Natural killer cell treated with Interleukin-12 subunit alpha and Interleukin-12 subunit beta and Interleukin-15 and Interleukin-18, amount 100 ng/mL, for 72 hours (primary cell): ENCODE measurements at regions not wholly inside any gene's neighbourhood (a gene's known extent, or its start where the extent isn't known, plus 50 kb on each side); places are given as distances from the start of the nearest gene placed in this dataset.

ENCODE experiments used
- ATAC-seq, 2 donors: fragments of 150-1000 bp; cut with Tn5 transposase in 1 of 2; sonication (Bioruptor Pico), chemical (Tn5 transposase) in 1 of 2; 2 replicates each; pipeline ENCODE4 v1.10.0; 2021
- DNase-seq: peaks from one replicate; pipeline ENCODE4 v3.0.0; 2022; ENCODE audit warnings: low spot score
- H3K27ac Mint-ChIP-seq, 2 donors: 1 replicate in 1 of 2; 2 replicates in 1 of 2; pipeline ENCODE4 v1.8.0; 2022; ENCODE audit warnings: mixed read lengths in 2 of 2, mild to moderate bottlenecking in 1 of 2, moderate library complexity in 1 of 2
- H3K27me3 Mint-ChIP-seq, 2 donors: 1 replicate in 1 of 2; 2 replicates in 1 of 2; pipeline ENCODE4 v1.8.0; 2022; ENCODE audit warnings: mixed read lengths in 2 of 2
- H3K36me3 Mint-ChIP-seq: one replicate; pipeline ENCODE4 v1.8.0; 2022; ENCODE audit warnings: mixed read lengths
- H3K4me1 Mint-ChIP-seq, 2 donors: 1 replicate in 1 of 2; 2 replicates in 1 of 2; pipeline ENCODE4 v1.8.0; 2022; ENCODE audit warnings: low read depth in 2 of 2, mixed read lengths in 2 of 2, mild to moderate bottlenecking in 1 of 2
- H3K4me3 Mint-ChIP-seq: one replicate; pipeline ENCODE4 v1.8.0; 2022; ENCODE audit warnings: mixed read lengths
- H3K9me3 Mint-ChIP-seq: 2 replicates; pipeline ENCODE4 v1.8.0; 2022; ENCODE audit warnings: mixed read lengths

DNA sequence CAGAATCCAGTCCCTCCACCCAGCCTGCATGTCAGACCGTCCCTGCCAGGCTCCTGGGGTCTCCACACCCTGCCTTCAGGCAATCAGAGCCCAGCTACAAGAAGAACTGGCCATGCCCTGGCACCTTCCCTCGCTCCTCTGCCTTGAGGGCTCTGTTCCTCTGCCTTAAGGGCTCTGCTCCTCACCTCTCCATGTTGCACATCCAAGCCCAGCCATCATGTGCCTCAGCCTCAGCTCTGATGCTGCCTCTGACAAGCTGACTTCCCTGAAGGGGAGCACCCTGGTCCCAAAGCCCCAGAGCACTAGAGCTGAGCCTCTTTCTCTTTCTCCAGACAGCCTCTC is 50.3 kb upstream of the ANTXRL start:
- Mint-ChIP-seq H3K4me1 (peaks cover 5 to 9% of the 10 kb centered on the region in 2 donors), H3K36me3 (peaks cover 4% of the 10 kb centered on the region), H3K9me3 (no peaks in the 10 kb centered on the region), H3K27ac (no peak overlapping the region), H3K27me3 (peaks cover 0 to 3% of the 10 kb centered on the region in 2 donors), H3K4me3 (no peak overlapping the region)
- DNase-seq (no peak), ATAC-seq (no peak)

DNA sequence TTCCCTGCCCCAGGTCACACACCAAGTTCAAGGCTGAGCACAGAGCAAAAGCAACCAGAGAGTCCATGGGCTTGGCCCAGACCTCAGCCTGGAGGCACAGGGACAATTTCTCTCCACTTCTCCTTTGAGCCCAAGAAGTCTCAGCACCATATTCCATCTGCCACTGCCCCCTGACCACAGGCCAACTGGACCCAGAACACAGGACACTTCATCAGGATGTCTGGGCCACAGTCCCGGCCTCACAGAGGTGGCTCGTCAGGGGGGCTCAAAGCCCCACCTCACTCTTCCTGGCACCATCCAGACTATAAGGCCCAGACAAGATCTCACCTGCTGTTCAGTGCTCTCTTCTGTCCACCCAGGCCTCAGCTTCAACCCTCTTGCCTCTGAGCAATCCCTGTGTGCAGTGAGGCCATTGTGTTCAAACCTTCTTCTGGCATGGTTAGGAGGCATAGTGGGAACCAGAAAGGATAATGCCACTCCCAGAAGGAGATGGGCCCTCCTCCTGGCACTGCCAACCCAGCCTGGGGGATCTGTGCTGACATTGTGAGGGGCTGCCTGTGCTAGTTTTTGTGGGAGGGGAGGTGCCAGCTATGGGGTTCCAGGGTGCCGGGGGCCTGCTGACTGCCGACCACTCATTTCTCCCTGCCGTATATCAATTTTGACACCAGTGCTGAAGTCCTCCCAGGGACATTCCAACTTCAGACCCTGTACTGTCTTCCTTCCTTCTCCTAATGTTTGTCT is 49.7 kb upstream of the ANTXRL start:
- peaks cover 7% of the 10 kb centered on the region for H3K36me3 Mint-ChIP-seq
- H3K9me3 Mint-ChIP-seq, result no peaks in the 10 kb centered on the region
- H3K4me3 Mint-ChIP-seq, result no peak overlapping the region
- H3K27me3 Mint-ChIP-seq, result peaks cover 0 to 3% of the 10 kb centered on the region in 2 donors
- DNase-seq, result no peak
- no peak overlapping the region for H3K27ac Mint-ChIP-seq
- H3K4me1 Mint-ChIP-seq, result peaks cover 5 to 9% of the 10 kb centered on the region in 2 donors
- no peak for ATAC-seq
